ENCODE measurements at regions not wholly inside any gene's neighbourhood (a gene's known extent, or its start where the extent isn't known, plus 50 kb on each side); places are given as distances from the start of the nearest gene placed in this dataset.

DNA sequence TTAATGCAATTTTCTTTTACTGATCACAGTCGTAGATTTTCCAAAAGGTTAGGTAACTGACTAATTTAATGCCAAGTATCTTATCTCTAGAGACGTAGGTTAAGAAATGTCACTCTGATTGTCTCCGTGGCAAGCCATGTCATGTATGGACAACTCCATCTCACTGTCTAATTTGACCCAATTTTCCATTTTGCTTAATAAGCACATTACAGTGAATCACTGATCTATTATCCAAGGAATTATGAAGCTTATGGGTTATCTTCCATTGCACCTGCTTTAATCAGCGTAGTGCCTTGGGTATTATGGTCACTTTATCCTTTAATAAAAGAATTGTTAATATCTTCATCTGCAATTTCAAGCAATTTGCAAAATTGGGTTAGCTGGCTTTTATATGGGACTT is 557.4 kb upstream of the ROBO2 start:
- TF ChIP-seq, protein P1, sequence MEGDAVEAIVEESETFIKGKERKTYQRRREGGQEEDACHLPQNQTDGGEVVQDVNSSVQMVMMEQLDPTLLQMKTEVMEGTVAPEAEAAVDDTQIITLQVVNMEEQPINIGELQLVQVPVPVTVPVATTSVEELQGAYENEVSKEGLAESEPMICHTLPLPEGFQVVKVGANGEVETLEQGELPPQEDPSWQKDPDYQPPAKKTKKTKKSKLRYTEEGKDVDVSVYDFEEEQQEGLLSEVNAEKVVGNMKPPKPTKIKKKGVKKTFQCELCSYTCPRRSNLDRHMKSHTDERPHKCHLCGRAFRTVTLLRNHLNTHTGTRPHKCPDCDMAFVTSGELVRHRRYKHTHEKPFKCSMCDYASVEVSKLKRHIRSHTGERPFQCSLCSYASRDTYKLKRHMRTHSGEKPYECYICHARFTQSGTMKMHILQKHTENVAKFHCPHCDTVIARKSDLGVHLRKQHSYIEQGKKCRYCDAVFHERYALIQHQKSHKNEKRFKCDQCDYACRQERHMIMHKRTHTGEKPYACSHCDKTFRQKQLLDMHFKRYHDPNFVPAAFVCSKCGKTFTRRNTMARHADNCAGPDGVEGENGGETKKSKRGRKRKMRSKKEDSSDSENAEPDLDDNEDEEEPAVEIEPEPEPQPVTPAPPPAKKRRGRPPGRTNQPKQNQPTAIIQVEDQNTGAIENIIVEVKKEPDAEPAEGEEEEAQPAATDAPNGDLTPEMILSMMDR (IDR thresholded peaks at IDR 0.05; ENCODE audit: low read depth, low read length), result no peak
- no peak overlapping the region for H3K4me3 ChIP-seq (ENCODE audit: low read depth, low read length)
- no peak for DNase-seq (ENCODE audit: low read depth, low spot score)
- in situ Hi-C loops (cut with HindIII; ENCODE audit: low sequenced_read_pairs), result no loop called here

DNA sequence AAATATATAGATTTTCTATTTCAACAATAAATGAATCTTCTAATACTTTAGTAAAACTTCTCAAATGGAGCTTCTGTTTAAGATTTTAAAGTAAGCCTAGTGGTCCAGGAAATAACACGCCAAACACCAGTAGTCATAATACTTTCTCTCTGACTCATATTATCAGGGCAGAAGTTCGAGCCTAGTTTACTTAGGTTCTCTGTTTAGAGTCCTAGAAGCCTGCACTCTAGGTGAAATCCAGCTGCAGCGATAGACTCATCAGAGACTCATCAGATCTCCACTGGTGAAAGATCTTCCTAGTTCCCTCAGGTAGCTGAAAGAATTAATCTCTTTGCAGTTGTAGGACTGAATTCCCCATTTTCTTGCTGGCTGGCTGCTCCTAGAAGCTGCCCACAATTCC is 552.5 kb upstream of the ROBO2 start:
- H3K4me3 ChIP-seq (ENCODE audit: low read depth, low read length), result no peak overlapping the region
- TF ChIP-seq, protein P1 (IDR thresholded peaks at IDR 0.05; ENCODE audit: low read depth, low read length), result no peak
- no peak for DNase-seq (ENCODE audit: low read depth, low spot score)
- in situ Hi-C loops (cut with HindIII; ENCODE audit: low sequenced_read_pairs), result no loop called here

DNA sequence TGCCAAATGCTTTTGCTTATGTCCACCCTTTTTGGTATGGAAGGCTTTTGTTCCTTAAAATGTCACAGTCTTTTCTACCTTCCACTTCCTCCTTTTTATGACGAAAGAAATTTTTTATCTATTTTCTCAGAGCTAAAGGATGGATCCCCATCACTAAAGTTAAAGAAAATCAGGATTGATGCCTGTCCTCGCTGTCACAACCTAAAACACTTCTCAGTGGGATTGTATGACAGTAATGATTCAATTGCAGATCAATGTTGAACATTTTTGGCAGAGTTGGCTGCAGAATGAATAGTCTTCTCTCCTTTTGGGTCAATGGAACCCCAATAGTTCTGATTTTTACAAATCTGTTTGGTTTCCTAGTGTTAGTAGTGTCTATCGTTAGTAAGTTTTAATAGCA is 549.8 kb upstream of the ROBO2 start:
- DNase-seq (ENCODE audit: low read depth, low spot score), result no peak
- TF ChIP-seq, protein P1 (IDR thresholded peaks at IDR 0.05; ENCODE audit: low read depth, low read length), result no peak
- in situ Hi-C loops (cut with HindIII; ENCODE audit: low sequenced_read_pairs), result no loop called here
- H3K4me3 ChIP-seq (ENCODE audit: low read depth, low read length), result no peak overlapping the region

DNA sequence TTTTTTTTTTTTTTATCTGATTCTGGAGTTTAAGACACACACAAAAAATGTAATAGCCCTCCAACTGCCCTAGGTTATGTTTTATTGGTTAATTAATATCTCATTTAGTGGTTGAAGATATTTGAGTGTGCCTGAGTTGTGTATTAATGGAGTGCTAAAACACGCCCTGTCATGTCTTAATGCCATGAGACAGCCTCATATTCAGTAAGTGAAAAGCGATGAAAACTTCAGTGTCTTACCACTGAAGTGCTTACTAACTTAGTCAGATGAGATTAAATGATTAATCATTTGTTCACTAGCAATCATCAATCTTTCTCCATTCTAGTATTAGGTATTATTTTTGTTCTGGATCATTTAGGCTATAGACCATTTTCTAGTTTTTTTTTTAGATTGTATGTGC is 544.7 kb upstream of the ROBO2 start:
- DNase-seq (ENCODE audit: low read depth, low spot score), result no peak
- TF ChIP-seq, protein P1 (IDR thresholded peaks at IDR 0.05; ENCODE audit: low read depth, low read length), result no peak
- no peak overlapping the region for H3K4me3 ChIP-seq (ENCODE audit: low read depth, low read length)
- in situ Hi-C loops (cut with HindIII; ENCODE audit: low sequenced_read_pairs), result no loop called here

- in situ Hi-C loops (cut with HindIII; ENCODE audit: low sequenced_read_pairs), result no loop called here
These were observed 542.3 kb upstream of the ROBO2 start for GRCh38 chr3:76497636-76498035.

DNA sequence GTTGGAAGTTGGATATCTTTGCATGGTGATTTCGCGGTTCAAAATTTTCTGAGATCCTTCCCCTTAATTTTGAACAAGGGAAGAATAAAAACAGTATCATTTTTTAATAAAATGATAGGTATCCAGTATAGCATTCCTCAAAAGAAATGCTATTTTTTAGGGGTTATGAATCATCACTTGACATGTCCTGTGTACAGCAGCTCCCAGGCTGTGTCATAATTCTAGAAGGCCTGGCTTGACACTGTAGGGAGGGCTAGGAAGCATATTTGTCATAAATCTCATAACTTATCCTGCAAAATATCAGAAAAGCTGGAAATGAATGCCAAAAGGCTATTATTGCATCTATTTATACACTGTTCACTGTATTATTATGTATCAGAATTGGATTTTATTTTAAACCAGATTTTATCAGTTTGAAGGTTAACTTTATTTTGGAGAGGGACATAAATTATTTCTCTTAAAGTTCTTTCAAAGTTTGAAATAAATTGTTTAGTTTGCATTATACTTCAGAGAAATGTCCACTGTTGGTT is 539.1 kb upstream of the ROBO2 start:
- in situ Hi-C loops (cut with HindIII; ENCODE audit: low sequenced_read_pairs), result no loop called here
- H3K4me3 ChIP-seq (ENCODE audit: low read depth, low read length), result no peak overlapping the region
- TF ChIP-seq, protein P1 (IDR thresholded peaks at IDR 0.05; ENCODE audit: low read depth, low read length), result no peak
- DNase-seq (ENCODE audit: low read depth, low spot score), result no peak

More at GRCh38 chr3:76497636-76498035, 542.3 kb upstream of the ROBO2 start:
- TF ChIP-seq, protein P1 (IDR thresholded peaks at IDR 0.05; ENCODE audit: low read depth, low read length), result no peak
- DNase-seq (ENCODE audit: low read depth, low spot score), result no peak
- H3K4me3 ChIP-seq (ENCODE audit: low read depth, low read length), result no peak overlapping the region

DNA sequence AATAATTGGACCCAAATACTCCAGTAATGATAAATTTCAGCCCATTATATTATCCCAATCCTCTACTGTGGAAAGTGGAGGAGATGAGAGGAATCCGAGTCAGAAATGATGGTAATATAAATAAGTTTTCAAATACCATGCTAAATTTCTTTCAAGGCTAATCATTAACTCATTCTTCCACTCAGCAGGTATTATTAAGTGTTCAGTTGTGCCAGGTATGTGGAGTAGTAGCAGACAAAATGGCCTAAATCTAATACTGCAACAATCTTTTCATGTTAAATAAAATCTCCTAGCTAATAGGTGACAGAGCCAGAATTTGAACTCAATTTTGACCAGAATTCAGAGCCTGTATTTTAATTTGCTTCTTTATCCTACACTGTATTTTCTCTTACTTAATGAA is 538.6 kb upstream of the ROBO2 start:
- in situ Hi-C loops (cut with HindIII; ENCODE audit: low sequenced_read_pairs), result no loop called here
- TF ChIP-seq, protein P1 (IDR thresholded peaks at IDR 0.05; ENCODE audit: low read depth, low read length), result no peak
- no peak overlapping the region for H3K4me3 ChIP-seq (ENCODE audit: low read depth, low read length)
- DNase-seq (ENCODE audit: low read depth, low spot score), result no peak
